NOMO-1 (cell line): ENCODE measurements at regions not wholly inside any gene's neighbourhood (a gene's known extent, or its start where the extent isn't known, plus 50 kb on each side); places are given as distances from the start of the nearest gene placed in this dataset.
A peak's percentile ranks its signal among the peaks of the same experiment; 100 is the strongest.
"Not testable (repeated sequence)": the region's sequence is repeated elsewhere in the genome, so short reads cannot be mapped to it uniquely, and the experiment has no call there.

Source experiments
- DNase-seq, 2 experiments: peaks; one replicate each; lab custom pipeline; 2025; ENCODE audit not compliant: unreplicated experiment in 2 of 2; lab: John Stamatoyannopoulos, UW

- DNase-seq, result no peak
These were observed 334.4 kb upstream of the SPRED2 start for GRCh38 chr2:65766768-65767267.

DNA sequence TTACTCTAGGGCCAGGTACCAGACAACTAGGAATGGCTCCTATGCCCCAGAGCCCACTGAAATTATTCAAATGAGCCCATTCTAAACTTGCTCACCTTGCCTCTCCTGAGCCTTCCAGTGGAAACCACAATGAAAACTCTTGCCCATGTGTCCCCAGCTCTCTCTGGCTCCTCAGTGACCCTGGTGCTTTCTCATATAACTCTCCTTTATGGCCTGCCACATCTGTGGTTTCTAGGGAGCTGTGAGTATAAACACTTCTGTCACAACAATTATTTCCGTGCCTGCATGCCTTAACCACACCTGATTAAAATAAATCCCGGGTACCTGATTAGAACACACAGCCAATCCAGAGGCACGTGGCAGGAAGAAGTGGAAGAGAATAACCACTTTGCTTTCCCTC lies 333.0 kb upstream of the SPRED2 start:
- DNase-seq, result no peak

- no peak for DNase-seq
These were observed 329.7 kb upstream of the SPRED2 start for GRCh38 chr2:65762068-65762467.

- no peak for DNase-seq
These were observed 321.8 kb upstream of the SPRED2 start for GRCh38 chr2:65754219-65754618.

DNA sequence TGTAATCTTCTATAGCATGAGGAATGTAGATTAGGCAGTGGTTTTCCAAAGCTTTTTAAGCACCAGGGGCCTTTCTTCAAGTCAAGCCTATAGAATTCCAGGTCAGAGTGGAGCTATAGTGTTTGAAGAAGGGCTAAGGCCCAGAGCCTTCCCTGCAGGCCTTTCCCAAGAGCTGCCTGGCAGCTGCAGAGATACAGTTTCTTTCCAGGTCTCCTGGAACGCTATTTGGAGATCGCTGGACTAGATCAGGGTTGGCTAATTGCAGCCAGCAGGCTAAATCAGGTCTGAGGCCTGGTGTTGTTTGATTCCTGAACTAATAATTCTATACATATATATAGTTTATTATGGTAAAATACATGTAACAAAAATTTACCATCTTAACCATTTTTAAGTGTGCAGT lies 319.0 kb upstream of the SPRED2 start:
- DNase-seq, result no peak

DNA sequence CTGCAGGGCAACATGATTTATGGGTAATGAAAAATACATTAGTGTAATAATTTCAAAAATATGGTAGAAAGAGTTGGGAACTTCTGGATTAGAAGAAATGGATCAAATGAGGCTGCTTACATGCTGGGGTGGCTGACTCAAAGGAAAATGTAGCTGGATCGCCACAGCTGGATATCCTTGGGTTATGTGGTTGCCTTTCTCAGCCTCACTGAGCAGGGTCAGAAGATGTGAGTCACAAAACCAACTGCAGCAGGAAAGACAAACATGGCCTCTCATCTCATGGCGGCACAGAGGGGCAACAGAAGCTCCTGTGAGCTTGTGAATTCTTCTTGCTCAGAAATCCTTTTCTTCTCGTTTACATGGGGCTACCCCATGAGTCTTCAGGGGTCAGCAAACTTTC lies 317.1 kb upstream of the SPRED2 start:
- no peak for DNase-seq

- DNase-seq, result not testable (repeated sequence)
These were observed 315.5 kb upstream of the SPRED2 start for GRCh38 chr2:65747875-65748274.

DNA sequence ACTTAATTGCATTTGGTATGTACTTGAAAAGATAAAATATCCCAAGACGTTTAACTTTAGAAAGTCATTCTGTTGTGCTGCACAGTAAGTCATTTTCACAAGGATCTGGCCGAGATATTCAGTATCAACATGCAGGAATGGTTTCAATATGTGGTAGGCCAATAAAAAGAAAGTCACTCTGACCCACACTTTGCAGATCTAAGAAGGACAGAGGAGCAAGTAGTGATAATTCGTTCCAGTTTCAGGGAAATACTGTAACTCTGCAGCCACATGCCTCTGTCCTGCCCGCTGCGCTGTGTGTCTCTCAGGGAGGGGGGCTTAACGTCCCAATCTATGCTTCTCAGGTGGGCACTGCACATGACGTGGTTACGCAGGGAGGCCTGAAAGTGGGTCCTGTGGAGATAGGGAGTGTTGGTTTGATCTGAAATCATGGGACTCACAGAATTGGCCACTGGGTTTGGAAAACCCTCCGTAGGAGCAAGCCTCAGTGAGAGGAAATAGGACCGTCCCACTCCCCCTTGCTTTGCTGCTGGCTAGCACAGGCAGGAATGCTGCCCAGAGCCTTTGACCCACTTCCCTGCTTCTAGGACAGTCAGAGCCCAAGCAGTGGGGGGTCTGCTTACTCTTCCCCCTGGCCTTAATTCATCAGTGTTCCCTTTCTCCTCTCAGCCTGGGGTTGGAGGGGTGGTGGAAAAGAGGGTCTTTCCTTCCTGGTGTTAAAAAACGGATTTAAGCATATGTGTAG lies 314.7 kb upstream of the SPRED2 start:
- no peak for DNase-seq

GRCh38 chr2:65744477-65745200 lies 312.2 kb upstream of the SPRED2 start:
- DNase-seq, result no peak

GRCh38 chr2:65742977-65743376 lies 310.6 kb upstream of the SPRED2 start:
- DNase-seq, result no peak

DNA sequence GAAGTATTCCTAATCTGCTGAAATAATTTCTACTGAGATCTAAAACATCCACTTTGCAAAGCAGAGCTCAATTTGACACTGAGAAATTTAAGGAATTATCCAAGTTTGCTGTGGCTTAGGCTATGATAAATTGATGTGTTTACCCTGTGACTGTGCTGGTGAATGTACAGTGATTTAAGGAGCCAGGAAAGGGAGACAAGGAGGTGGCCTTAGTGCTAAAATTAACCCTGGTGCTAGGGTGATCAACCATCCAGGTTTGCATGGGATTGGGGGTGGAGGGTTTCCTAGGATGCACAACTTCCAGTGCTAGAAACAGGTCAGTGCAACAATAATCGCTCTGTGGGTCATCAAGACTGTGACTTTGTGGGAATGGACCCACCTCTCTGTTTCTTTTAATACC lies 307.5 kb upstream of the SPRED2 start:
- no peak for DNase-seq

- DNase-seq, result no peak
These were observed 305.1 kb upstream of the SPRED2 start for GRCh38 chr2:65737452-65738011.

DNA sequence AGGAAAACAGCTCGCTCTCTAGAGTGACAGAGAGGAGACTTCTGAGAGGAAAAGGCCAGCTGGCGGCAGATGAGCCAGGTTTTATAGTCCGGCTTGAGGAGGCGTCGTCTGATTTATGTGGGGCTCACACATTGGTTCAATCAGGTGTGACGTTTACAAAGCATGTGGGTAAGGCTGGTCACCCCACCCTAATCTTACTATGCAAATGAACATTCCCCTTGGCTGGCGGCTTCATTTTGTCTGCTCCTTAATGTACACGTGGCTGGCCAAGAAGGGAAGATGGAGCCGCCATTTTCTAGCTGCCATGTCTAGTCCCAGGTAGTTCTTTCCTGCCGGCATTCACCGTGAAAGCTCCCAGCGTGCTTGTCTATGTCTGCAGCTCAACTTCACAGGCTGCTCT lies 299.1 kb upstream of the SPRED2 start:
- DNase-seq, result no peak

DNA sequence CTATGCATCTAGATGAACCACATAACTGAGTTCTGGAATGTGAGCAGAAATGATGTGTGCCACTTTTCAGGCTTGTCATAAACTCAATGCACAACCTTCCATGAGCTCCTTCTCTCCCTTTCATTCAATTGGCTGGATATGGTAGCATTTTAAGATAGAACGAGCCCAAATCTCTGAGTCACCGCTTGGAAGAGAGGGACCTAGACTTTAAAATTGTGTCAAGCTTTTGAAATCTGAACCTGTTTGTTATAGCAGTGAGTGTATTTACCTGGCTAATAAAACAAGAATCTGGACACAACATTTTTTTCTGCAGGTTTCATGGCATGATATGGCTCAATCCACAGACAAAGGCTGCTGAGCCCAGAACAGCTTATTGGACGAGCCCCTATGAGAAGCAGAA lies 297.8 kb upstream of the SPRED2 start:
- DNase-seq, result no peak

- no peak for DNase-seq
These were observed 296.8 kb upstream of the SPRED2 start for GRCh38 chr2:65729246-65729645.

DNA sequence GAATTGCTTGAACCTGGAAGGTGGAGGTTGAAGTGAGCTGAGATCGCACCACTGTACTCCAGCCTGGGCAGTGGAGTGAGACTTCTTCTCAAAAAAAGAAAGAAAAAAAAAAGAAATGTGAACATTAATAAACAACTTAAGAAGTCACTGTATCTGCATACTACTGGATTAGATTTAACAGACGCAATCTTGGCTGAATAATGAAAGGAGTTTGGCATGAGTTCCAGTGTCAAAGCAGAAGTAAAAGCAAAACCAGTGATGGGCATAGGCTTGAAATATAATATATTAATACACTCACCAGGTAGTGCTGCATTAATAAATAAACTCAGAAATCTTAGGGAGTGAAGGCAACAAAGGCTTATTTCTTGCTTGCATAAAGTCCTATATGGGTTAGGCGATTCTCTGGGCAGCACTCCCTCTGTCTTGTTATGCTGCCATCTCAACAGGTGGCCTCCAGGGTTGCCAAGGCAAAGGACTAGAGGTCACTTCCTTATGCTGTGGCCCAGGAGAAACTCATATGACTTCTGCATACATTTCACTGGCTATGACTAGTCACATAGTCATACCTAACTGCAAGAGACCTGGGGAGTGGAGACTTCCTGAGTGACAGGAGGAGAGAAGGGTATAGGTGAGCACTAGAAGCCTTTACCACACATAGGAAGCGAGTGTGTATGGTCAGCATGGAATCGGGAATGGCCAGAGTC lies 296.2 kb upstream of the SPRED2 start:
- no peak for DNase-seq

- DNase-seq, result no peak
These were observed 295.4 kb upstream of the SPRED2 start for GRCh38 chr2:65727816-65728215.

- DNase-seq, result peak in 1 of 2 experiments; percentile 4
These were observed 295.0 kb upstream of the SPRED2 start for GRCh38 chr2:65727381-65727780.

DNA sequence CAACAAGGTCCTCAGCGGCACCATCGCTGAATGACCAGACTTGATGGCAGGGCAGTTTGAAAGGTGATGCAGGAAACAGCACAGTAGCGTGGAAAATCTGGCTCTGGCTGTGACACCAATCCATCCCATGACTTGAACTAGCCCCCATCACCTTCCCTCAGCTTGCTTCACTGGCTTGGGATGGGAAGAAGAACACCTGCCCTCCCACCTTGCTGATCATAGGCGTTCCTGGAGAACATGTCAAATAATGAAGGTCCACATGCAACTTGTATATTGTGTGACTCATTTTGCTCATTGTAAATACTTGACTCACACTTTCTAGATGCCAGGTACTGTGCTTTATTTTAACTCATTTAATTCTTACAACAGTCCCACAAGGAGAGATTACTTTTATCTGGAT lies 292.4 kb upstream of the SPRED2 start:
- DNase-seq, result no peak

GRCh38 chr2:65724336-65724735 lies 291.9 kb upstream of the SPRED2 start:
- DNase-seq, result peak in 1 of 2 experiments; percentile 8
